Medulla oblongata (tissue), 1 donor: ENCODE measurements at regions not wholly inside any gene's neighbourhood (a gene's known extent, or its start where the extent isn't known, plus 50 kb on each side); places are given as distances from the start of the nearest gene placed in this dataset.

Source experiments
- DNase-seq: peaks from one replicate; pipeline ENCODE4 v3.0.0-alpha.2; 2015; ENCODE audit errors: extremely low spot score

DNA sequence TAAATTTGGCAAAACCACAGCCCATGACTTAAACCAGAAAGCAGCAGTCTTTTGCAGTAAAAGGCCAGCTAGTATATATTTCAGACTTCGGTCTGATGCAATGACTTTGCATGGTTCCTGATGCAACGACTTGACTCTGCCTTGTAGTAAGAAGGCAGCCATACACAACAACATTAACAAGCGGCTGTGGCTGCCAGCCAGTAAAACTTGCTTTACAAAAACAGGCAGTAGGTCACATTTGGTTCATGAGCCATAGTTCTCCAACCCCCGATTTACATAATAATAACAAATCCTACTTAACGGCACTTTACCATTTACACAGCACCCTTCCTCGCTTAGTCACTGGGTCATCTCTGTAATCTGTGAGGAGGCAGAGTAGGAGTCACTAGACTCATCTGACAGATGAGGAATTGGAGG is 410.3 kb downstream of the LRATD1 start:
- no peak for DNase-seq

DNA sequence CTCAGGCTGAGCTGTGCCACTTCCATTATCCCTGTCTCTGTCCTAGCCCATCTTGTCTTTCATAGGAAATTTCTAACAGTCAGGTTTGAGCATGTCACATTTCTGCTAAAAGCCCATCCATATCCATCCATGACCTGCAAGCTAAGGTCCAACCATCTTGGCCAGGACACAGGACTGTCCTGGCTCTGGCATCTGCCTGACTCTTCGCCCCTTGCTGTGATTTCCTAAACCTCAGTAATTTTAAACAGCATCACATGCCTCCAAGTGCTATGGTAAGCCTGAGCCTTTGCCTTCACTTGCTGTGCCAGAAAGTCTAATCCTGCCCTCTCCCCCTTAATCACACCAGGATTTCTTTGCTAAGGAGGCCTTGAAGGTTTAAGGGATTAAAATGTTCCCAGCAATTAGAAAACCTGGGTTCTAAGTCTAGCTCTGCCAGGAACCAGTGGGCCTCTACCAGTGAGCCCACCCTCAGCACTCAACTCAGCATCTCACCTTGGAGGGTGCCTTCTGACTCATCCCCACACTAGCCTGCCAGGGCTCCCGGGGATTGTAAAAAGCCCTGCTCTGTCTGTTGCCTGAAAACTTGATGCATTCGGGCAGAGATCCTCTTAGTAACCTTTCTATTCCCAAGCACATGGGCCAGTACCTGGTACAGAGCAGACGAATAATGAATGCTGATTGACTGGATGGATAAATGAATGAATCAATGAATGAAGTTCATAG is 411.0 kb downstream of the LRATD1 start:
- DNase-seq: no peak

DNA sequence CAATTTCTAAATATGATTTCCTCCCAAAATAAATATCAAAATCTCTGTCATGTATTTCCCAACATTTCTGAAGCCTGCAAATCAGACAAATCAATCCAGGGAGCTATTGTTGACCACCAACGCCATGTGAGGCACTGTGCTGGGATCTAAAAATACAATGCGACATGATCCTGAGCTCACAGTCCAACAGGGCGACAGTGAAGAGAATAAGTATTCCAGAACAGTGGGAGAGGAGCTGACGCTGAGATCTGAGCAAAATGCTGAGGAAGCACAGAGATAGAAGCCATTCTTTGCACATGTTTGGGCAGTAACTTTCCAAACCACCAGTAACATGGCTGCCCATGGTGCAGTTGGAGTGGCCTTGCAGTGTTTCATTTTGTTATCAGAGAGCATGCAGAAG is 412.5 kb downstream of the LRATD1 start:
- no peak for DNase-seq

GRCh38 chr2:15047184-15047583 is 414.7 kb downstream of the LRATD1 start:
- DNase-seq: no peak

DNA sequence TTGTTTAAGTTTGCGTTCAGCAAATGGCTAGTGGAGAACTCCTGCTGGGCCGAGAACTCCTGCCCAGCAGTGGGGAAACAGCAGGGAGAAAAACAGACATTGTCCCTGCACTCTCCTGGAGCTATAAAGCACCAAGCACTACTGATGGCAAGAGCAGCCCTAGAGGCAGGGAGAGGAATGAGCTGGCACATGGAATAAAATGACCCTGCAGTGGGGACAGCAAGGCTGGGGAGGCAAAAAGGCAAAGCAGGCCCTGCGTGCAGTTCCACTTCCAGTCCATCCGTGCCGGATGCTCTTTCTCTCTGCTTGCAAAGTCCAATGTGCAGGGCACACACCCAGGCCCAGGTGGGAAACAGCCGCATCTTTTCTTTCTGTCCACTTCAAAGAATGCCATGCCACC is 415.5 kb downstream of the LRATD1 start:
- no peak for DNase-seq

- no peak for DNase-seq
Measured at GRCh38 chr2:15049096-15049993, 416.8 kb downstream of the LRATD1 start.

GRCh38 chr2:15050483-15050882 is 418.0 kb downstream of the LRATD1 start:
- no peak for DNase-seq

GRCh38 chr2:15053542-15053941 is 421.0 kb downstream of the LRATD1 start:
- no peak for DNase-seq

DNA sequence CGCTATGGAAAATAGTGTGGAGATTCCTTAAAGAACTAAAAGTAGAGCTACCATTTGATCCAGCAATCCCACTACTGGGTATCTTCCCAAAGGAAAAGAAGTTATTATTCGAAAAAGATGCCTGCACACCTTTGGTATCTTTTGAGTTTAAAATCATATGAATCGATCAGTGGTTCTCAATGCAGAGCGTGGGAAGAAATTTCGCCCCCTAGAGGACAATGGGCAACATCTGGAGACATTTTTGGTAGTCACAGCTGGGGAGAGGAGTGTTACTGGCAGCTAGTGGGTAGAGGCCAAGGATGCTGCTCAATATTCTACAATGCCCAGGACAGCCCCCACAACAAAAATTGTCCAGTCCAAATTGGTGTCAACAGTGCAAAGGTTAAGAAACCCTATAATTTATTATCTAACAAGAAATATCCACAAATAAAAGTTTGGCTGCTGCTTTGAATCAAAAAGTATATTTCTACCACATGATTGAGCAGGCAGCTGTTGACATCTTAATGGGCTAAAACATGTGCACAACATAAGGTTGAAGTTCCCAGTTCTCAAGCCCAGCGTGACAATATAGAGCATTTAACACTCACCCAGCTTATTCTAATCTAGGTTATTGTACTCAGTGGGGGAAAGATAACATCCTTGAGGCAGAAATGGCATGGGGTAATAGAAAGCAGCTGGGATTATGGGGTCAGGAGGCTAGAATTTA is 425.7 kb downstream of the LRATD1 start:
- DNase-seq: no peak

DNA sequence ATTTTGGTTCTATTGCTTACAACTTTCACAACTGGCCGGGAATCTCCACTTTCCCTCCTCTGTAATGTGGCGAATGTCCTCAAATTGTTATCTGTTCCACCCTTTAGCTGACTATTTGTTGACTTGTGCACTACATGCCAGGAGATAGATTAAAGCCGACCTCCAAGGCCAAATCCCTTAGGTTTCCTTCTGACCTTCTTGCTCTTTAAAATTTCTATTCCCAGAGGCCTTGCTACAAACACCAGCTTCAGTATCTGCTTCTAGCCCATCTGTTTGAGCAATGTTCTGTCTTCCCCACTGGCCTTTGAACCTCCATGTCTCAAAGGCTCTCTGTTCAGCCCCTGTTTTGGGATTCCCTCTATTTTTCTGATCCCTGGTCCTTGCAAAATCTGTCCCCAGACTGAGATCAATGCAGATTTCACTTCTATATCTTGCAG is 426.2 kb downstream of the LRATD1 start:
- DNase-seq: no peak

DNA sequence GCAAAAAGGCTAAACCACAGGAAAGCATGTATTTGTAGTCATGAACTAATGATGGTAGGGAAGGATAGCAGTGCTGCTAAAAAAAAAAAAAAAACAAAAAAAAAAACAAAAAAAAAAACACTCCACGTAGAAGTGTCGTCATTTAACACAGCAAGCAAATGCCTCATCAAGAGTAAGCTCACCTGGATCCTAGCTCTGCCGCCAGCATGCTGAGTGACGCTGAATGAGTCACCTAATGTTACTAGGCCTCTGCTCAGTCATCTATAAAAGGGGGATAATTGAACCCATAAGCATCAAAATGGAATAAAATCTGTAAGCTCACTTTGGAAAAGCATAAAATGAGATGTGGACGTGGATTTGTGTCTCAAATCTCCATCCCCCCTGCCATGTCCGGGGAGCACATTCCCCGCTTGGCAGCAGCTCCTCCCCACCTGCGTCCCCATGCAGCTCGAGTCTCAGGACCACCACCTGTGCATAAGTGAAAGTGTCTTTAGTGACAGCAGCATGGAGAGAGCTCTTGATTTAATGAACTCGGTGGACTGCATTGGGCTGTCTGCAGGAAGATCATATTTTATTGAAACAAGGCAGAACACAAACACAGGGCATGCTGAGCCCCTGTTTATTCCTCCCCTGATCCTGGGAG is 427.5 kb downstream of the LRATD1 start:
- DNase-seq: no peak

DNA sequence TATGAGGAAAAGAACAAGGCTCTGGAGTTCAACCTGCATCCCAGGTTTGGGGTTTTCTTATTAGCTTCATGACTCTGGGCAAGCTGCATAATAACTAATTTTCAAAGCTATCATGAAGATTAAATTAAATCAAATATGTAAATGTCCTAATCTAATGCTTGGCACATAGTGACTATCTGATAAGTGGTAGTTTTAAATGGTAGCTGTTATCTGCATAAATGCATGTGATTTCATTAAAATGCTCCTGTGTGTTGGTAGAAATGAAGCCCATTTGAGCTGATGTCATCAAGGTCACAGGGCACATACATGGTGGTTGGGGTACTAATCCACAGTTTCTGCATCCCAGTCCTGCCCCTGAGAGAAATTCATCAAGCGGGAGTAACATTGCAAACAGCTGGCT is 428.8 kb downstream of the LRATD1 start:
- no peak for DNase-seq

DNA sequence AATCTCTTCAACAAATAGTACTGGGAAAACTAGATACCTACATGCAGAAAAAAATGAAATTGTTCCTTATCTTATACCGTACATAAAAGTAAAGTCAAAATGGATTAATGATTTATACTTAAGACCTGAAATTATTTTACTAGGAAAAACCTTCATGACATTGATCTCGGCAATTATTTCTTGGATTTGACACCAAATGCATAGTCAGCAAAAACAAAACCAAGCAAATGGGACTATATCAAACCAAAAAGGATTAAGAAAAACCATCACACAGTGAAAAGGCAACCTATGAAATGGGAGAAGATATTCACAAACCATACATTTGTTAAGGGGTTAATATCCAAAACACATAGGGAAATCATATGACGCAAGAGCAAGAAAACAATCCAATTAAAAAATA is 433.6 kb downstream of the LRATD1 start:
- DNase-seq: no peak

- DNase-seq: no peak
Measured at GRCh38 chr2:15069149-15069548, 436.6 kb downstream of the LRATD1 start.

- no peak for DNase-seq
Measured at GRCh38 chr2:15072836-15073235, 440.3 kb downstream of the LRATD1 start.

DNA sequence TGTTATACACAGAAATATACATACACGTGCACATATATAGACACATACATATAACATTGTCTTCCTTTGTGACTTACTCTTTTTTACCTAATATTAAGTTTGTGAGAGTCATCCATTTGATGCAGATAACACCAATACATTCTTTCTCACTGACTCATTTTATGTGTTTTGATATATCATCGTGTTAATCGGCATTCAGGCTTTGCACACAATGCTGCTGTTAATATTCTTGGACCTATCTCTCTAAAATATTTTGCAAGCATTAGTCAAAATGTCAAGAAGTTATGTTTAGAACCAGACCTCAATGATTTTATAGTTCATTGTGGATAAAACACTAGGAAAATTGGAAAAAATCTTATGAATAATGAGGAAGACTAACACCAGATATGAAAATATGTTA is 441.1 kb downstream of the LRATD1 start:
- DNase-seq: no peak

DNA sequence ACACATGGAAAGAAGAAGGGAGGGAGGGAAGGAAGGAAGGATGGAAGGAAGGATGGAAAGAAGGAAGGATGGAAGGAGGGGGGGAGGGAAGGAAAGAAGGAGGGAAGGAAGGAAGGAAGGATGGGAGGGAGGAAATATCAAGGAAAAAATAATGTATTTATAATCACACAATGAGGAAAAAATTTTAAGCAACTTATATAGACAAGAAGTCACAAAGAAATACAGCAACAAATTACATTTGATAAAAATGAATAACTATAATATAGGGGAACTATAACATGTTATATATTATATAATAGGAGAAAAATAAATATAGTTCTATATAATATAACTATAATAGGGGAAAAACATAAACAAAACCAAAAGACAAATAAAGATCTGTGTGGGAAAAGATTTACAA is 441.8 kb downstream of the LRATD1 start:
- no peak for DNase-seq

DNA sequence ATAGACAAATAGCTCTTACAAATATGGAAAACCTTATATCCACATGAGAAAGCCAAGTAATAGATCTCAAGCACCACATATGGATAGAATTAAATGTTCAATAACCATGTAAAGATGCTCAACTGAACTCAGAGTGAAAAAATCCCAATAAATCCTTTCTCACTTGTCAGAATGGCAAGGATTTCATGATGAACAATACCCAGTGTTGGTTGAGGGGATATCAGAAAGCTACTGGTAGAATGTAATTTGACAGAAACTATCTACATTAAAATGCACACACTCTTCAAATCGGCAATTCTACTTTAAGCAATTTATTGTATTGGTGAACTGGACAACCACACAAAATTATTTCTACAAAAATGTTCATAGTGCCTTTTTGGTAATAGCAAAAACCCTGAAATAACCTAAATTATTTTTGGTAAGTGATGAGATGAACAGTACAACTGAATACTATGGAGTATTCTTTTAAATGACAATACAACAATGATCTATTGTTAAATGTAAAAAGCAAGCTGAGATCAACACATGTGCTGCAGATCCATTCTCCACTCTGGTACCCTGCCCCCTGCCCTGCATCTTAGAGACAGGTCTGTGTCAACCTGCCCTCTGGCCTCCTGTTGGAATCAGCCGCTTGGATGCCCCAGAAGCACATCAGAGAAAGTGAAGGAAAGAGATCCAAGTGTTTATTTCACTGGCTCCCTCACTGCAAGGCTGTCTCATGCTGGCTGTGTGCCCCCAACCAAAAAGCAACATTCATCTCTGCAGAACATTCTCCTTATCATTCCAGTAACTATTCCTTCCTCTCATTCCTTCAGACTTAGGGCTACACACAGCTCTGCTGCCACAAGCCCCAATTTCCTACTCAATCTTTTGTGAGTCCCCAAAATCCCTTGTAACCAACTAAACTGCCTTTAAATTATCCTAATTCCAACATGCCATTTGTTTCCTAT is 442.5 kb downstream of the LRATD1 start:
- peak; percentile 49 for DNase-seq

GRCh38 chr2:15076668-15077067 is 444.2 kb downstream of the LRATD1 start:
- DNase-seq: no peak

DNA sequence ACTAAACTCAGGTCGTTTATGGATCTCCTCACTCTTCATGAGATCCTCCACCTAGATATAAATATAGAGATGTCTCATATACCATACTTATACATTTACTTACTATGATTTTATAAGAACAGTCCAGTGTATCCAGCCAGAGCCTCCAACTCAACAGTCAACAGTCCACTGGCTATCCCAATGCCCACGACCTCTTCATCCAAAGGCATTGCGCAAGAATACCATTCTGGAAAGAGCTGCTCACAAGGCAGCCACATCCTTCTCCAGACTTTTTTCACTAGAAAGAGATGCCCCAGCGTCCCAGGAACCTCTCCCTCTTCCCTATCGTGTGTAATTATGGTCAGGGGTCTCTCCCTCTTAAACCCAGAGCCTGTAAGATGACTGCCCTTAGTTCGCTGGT is 448.8 kb downstream of the LRATD1 start:
- no peak for DNase-seq
